HG02870 (cell line): ENCODE measurements at regions not wholly inside any gene's neighbourhood (a gene's known extent, or its start where the extent isn't known, plus 50 kb on each side); places are given as distances from the start of the nearest gene placed in this dataset.

Experiments used
- ATAC-seq: cut with Tn5 transposase; IDR thresholded peaks from one replicate; pipeline ENCODE4 v1.9.1; 2021; ENCODE audit warnings: mild to moderate bottlenecking, moderate library complexity; ENCODE audit not compliant: unreplicated experiment

DNA sequence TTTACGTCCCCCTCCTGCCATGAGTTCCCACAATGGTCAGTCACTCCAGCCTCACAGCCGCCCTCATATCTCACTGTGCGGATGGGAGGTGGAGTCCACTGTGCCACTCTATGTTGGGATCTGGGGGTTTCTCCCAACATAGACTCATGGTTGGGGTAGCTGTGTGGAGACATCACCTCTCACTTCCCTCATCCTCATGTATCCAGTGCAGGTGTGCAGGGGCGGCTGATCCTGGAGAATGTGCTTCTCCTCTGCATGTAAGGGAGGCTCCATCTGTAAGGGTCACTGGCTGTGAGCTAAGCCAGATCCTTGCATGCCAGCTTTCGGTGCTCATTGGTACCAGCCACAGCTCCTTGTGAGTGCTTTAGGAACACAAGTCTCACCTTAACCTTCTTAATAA is 400.8 kb downstream of the CDH26 start:
- no peak for ATAC-seq

DNA sequence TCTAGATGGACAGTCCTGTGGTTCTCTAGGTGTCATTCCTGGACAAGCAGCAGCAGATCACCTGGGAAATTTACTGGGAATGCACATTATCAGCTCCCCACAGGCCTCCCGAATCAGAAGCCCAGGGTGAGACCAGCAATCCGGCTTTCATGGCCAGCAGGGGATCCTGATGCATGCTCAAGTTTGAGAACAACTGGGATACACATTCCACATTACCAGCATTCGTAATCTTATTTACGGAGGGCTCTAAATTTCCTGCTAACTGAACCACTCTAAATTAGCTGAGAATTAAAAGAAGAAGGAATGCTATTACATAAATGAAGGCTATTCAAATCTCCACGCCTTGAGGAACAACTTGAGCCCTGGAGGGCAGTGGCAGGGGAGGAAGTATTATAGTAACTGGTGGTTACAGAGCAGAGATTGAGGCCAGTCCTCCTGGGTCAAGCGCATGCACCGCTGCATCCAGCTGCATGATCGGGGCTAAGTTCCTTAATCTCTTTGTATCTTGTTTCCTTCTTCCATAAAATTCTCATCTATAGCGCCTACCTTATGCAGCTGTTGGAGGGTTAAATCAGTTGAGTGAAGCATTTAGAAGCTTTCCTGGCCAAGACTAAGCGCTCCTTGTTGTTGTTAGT is 403.7 kb downstream of the CDH26 start:
- no peak for ATAC-seq

- no peak for ATAC-seq
These were observed 404.3 kb downstream of the CDH26 start for GRCh38 chr20:60362531-60362930.

DNA sequence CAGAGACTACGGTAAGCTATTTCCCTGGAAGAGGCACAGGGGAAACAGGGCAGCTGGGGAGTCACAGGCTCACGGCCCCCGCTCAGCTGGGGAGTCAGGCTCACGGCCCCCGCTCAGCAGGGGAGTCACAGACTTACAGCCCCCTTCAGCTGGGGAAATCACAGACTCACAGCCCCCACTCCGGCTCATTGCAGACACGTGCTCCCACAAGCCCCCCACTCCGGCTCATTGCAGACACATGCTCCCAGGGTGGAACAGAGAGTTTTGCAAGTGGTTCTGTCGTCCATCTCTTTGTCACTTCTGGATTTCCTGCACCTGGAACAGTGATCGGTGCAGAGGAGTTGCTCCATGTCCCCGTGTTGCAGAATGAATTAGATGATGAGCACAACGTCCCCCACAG is 405.5 kb downstream of the CDH26 start:
- ATAC-seq = no peak

- ATAC-seq = no peak
These were observed 406.9 kb downstream of the CDH26 start for GRCh38 chr20:60365064-60365666.

GRCh38 chr20:60365882-60366281 is 407.7 kb downstream of the CDH26 start:
- no peak for ATAC-seq

DNA sequence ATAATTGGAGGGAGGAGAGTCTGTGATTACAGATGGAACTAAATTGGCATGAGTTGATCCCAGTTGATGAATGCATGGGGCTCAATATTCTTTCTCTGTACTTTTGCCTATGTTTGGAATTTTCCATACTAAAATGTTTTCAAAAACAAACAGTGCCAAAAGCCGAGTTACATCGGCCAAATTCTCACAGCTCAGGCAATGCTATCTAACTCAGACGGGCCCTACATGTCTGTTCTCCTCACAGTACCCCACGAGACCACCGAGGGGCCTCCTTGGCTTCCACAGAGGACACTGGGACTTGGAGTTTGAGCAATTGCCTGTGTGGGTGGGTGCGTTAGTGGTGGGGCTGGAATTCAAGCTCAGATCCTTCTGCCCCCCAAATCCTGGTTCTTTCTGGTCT is 413.2 kb downstream of the CDH26 start:
- ATAC-seq = no peak

GRCh38 chr20:60372275-60372674 is 414.1 kb downstream of the CDH26 start:
- no peak for ATAC-seq

DNA sequence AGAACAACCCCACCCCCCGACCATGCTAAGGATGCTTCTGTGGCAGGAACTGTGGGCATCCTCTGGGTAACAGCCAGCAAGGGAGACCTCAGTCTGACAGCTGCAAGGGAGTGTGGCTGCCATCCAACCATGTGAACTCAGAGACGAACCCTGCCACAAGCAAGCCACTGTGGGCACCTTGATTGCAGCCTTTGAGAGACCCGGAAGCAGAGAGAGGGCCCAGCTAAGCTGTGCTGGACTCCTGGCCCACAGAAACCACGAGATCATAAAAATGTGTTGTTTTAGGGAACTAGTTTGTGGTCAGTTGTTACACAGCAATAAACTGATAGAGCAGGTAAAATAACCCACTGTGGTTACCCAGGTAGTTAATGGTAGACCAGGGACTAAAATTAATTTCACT is 414.6 kb downstream of the CDH26 start:
- ATAC-seq = no peak

GRCh38 chr20:60378620-60379019 is 420.4 kb downstream of the CDH26 start:
- ATAC-seq = no peak

- ATAC-seq = no peak
These were observed 423.6 kb downstream of the CDH26 start for GRCh38 chr20:60381643-60382400.

GRCh38 chr20:60389441-60389840 is 431.2 kb downstream of the CDH26 start:
- ATAC-seq = no peak

- ATAC-seq = no peak
These were observed 431.7 kb downstream of the CDH26 start for GRCh38 chr20:60389882-60390281.

- ATAC-seq = no peak
These were observed 437.8 kb downstream of the CDH26 start for GRCh38 chr20:60395991-60396390.

DNA sequence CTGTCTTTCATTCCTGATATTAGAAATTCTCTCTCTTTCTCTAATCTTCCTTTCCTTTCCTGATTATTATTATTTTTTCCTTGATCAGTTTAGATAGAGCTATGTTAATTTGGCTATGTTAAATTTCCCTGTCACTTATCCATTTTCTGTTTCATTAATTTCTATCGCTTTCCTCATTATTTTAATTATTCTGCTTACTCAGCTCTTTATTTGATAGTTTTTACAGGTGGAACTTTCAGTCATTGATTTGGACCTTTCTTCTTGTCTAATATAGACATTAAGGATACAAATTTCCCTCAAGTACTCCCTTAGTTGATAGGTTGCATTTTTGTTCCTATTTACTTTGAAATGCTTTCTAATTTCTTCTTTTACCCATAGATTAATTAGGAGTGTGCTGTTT is 442.3 kb downstream of the CDH26 start:
- no peak for ATAC-seq

- no peak for ATAC-seq
These were observed 444.2 kb downstream of the CDH26 start for GRCh38 chr20:60402189-60403058.

GRCh38 chr20:60403105-60403741 is 445.0 kb downstream of the CDH26 start:
- no peak for ATAC-seq

- no peak for ATAC-seq
These were observed 449.0 kb downstream of the CDH26 start for GRCh38 chr20:60407011-60407771.

- no peak for ATAC-seq
These were observed 449.7 kb downstream of the CDH26 start for GRCh38 chr20:60407938-60408337.

- ATAC-seq = no peak
These were observed 450.2 kb downstream of the CDH26 start for GRCh38 chr20:60408435-60408834.
